Sigmoid colon (tissue), 4 donors: ENCODE measurements at regions not wholly inside any gene's neighbourhood (a gene's known extent, or its start where the extent isn't known, plus 50 kb on each side); places are given as distances from the start of the nearest gene placed in this dataset.

Experiments used
- EP300 ChIP-seq, 4 donors: sonication (generic); formaldehyde crosslinking; IDR thresholded peaks; one replicate each; pipeline ENCODE4 v1.6.1; 2017; ENCODE audit warnings: antibody characterized with exemption in 4 of 4
- POLR2A ChIP-seq, 2 donors: fragments of 450-650 bp; IDR thresholded peaks; one replicate each; pipeline ENCODE4 v1.6.1; 2016; ENCODE audit warnings: antibody characterized with exemption in 2 of 2, mild to moderate bottlenecking in 2 of 2, moderate library complexity in 2 of 2
- POLR2AphosphoS5 ChIP-seq, 4 donors: sonication (generic); formaldehyde crosslinking; IDR thresholded peaks; one replicate each; pipeline ENCODE4 v1.6.1; 2017; ENCODE audit warnings: antibody characterized with exemption in 4 of 4
- TF ChIP-seq, protein P1 (sequence below), 4 experiments: fragments of 450-650 bp in 3 of 4; fragments of 200-600 bp in 1 of 4; IDR thresholded peaks; one replicate each; pipeline ENCODE4 v1.5.1; 2016 to 2019; ENCODE audit warnings: antibody characterized with exemption in 4 of 4, mild to moderate bottlenecking in 3 of 4, moderate library complexity in 2 of 4

DNA sequence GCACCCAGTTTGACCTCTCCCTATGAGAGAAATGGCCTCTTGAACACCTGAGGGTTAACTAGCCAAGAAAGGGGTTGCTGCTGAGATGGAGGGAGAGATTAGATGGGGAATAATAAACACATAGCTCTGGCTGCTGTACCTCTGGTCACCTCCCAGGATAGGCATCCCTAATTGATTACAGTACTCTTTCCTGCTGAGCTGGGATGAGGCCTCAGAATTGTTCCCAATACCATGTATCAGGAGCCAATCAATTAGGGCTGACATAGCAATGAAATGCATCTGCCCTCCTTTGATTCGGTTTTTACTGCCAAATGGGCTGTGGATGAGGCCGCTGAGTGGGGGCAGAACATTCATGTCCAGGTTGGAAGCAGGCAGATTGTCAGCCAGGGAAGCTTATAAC, 339.4 kb upstream of the SLCO3A1 start:
- TF ChIP-seq POLR2AphosphoS5 (IDR thresholded peaks at IDR 0.05) (no peak), EP300 (IDR thresholded peaks at IDR 0.05) (no peak), POLR2A (IDR thresholded peaks at IDR 0.05) (no peak)
- TF ChIP-seq, protein P1, sequence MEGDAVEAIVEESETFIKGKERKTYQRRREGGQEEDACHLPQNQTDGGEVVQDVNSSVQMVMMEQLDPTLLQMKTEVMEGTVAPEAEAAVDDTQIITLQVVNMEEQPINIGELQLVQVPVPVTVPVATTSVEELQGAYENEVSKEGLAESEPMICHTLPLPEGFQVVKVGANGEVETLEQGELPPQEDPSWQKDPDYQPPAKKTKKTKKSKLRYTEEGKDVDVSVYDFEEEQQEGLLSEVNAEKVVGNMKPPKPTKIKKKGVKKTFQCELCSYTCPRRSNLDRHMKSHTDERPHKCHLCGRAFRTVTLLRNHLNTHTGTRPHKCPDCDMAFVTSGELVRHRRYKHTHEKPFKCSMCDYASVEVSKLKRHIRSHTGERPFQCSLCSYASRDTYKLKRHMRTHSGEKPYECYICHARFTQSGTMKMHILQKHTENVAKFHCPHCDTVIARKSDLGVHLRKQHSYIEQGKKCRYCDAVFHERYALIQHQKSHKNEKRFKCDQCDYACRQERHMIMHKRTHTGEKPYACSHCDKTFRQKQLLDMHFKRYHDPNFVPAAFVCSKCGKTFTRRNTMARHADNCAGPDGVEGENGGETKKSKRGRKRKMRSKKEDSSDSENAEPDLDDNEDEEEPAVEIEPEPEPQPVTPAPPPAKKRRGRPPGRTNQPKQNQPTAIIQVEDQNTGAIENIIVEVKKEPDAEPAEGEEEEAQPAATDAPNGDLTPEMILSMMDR (IDR thresholded peaks at IDR 0.05): no peak
